ENCODE measurements at regions not wholly inside any gene's neighbourhood (a gene's known extent, or its start where the extent isn't known, plus 50 kb on each side); places are given as distances from the start of the nearest gene placed in this dataset.
A peak's percentile ranks its signal among the peaks of the same experiment; 100 is the strongest.

GRCh38 chr5:153883854-153884611 lies 154.7 kb downstream of the FAM114A2 start:
- Histone ChIP-seq H4K20me1 (replicated peaks; ENCODE audit: insufficient read depth) (no peaks in the 10 kb centered on the region), H3K27me3 (ENCODE audit: insufficient read depth) (no peaks in the 10 kb centered on the region), H3K79me2 (replicated peaks; ENCODE audit: insufficient read depth) (no peaks in the 10 kb centered on the region), H3K36me3 (ENCODE audit: insufficient read depth) (no peaks in the 10 kb centered on the region), H3K4me1 (ENCODE audit: insufficient read depth) (no peaks in the 10 kb centered on the region; the same call in 1 of the 2 replicates), H3K9me2 (ENCODE audit: insufficient read depth) (0 out of 2 replicates have a peak, but pooled peaks cover 6% of the 10 kb centered on the region), H3K4me3 (no peak overlapping the region), H2AFZ (peak overlapping the region; percentile 59; the same call in 1 of the 2 replicates), H3F3A (replicated peaks; ENCODE audit: low read depth) (no peaks in the 10 kb centered on the region), H3K27ac (ENCODE audit: low read depth) (no peak overlapping the region), H3K4me2 (no peak overlapping the region)
- H3K4me1 Mint-ChIP-seq = peaks cover 6% of the 10 kb centered on the region; the same call in 2 of the 3 replicates
- H3K27me3 Mint-ChIP-seq (ENCODE audit: insufficient read depth, low read depth, poor library complexity) = no peaks in the 10 kb centered on the region
- no peaks in the 10 kb centered on the region for H3K9me3 Mint-ChIP-seq
- H3K27ac Mint-ChIP-seq = peak overlapping the region; percentile 60; the same call in 1 of the 2 replicates
- no peak overlapping the region for H3K4me3 Mint-ChIP-seq
- ATAC-seq (no peak), DNase-seq (ENCODE audit: low spot score) (no peak)
- no peaks in the 10 kb centered on the region for H3K36me3 Mint-ChIP-seq (ENCODE audit: low read depth)
- TF ChIP-seq STAT1 (IDR thresholded peaks at IDR 0.05; ENCODE audit: unreplicated experiment) = no peak
- TF ChIP-seq ETS1 (IDR thresholded peaks at IDR 0.05) = no peak
- no peak for TF ChIP-seq EZH2 (IDR thresholded peaks at IDR 0.05; ENCODE audit: low read depth, unreplicated experiment)
- no peak for TF ChIP-seq POLR2AphosphoS5 (IDR thresholded peaks at IDR 0.05; ENCODE audit: low read depth)
- TF ChIP-seq CREB1 (CRISPR knock-in tag; IDR thresholded peaks at IDR 0.05; ENCODE audit: low read depth) = no peak
- TF ChIP-seq REST (IDR thresholded peaks at IDR 0.05; ENCODE audit: unreplicated experiment) = no peak
- no peak for TF ChIP-seq ZNF462 (CRISPR knock-in tag; IDR thresholded peaks at IDR 0.05)
- TF ChIP-seq NANOG (IDR thresholded peaks at IDR 0.05; ENCODE audit: borderline replicate concordance) = no peak
- no peak for TF ChIP-seq JUNB (IDR thresholded peaks at IDR 0.05; ENCODE audit: unreplicated experiment)
- TF ChIP-seq ZNF114 (CRISPR knock-in tag; IDR thresholded peaks at IDR 0.05) = no peak
- no peak for TF ChIP-seq EZH2phosphoT487 (IDR thresholded peaks at IDR 0.05; ENCODE audit: unreplicated experiment)
- TF ChIP-seq ZNF331 (CRISPR knock-in tag; IDR thresholded peaks at IDR 0.05; ENCODE audit: low read depth) = no peak
- TF ChIP-seq CTCF (conservative IDR thresholded peaks at IDR 0.05; ENCODE audit: low read depth in 2 of 2) = no peak

Data from GM23338 (cell line).